ENCODE measurements at regions not wholly inside any gene's neighbourhood (a gene's known extent, or its start where the extent isn't known, plus 50 kb on each side); places are given as distances from the start of the nearest gene placed in this dataset.

DNA sequence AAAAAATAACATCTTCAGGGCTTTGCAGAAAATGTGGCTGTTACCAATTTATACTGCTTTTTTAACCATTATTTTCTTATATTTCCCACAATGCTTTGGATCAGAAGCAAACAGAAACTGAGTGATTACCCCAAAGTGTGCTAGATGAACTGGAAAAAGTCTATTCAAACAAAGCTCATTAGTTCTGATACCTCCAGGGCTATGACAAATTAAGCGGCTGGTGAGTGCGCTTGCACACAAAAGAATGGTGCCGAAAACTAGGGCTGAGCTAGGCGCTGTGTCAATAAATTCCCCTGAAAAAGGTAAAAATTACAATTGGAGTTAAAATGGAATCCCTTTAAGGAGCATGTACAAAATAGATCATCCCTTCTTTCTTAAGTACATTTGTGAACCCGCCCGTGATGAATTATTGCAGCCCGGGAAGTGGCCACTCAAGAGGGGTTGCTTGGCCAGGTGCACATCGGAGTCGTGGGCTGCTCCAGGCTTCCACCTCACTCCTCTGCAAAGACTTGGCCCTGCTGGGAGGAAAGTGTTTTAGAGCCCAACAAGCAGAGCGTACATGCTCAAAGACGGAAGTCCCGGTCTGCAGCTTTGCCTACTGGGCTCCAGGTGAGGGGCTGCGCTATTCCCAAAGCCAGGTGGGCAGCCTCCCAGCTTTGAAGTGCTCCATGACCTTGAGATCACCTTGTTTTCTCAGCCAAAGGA, 164.0 kb upstream of the ZNF507 start:
- no peaks in the 10 kb centered on the region for H3K4me1 Mint-ChIP-seq
- CTCF ChIA-PET, result no interaction called here
- no peaks in the 10 kb centered on the region for H3K36me3 Mint-ChIP-seq
- H3K4me3 Mint-ChIP-seq, result no peak overlapping the region
- H3K27ac Mint-ChIP-seq, result no peak overlapping the region
- no peak for DNase-seq
- H3K27me3 Mint-ChIP-seq, result no peaks in the 10 kb centered on the region
- H3K9me3 Mint-ChIP-seq, result peaks cover 2% of the 10 kb centered on the region

DNA sequence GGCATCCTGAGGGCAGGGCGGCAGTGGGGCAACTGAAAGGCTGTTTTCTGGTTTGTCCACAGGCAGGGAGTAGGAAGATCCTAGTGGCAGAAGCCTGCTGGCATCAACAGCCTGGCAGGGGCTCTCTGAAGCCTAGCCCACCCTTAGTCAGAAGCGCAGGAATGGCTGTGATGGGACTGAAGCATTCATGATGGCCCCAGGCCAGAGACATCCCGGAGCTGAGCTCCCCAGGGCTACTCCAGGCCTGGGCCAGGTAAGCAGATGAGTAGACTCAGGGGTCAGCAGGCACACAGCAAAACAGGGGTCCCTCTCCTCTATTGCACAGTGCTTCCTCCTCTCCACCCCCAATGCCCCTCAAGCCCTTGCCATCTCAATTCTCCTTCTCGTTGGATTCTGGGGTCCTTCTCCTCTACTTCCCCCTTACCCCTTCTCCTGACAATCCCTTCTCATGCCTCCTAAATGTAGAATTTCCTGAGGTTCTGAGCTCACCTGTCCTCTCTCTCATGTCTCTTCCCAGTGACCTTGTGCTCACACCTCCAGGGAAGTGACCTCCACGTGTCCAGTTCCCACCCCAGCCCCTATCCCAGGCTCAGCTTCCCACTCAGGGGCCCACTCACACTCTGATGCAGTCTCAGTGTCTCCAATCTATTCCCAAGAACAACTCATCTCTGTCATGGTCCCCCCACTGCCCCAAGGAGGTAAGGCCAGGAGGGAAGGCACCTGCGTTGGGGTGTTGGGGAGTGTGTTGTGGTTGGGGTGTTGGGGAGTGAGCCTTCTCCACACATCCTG, 158.7 kb upstream of the ZNF507 start:
- H3K27me3 Mint-ChIP-seq, result peaks cover 4% of the 10 kb centered on the region
- CTCF ChIA-PET, result no interaction called here
- H3K36me3 Mint-ChIP-seq, result no peaks in the 10 kb centered on the region
- H3K4me3 Mint-ChIP-seq, result no peak overlapping the region
- H3K4me1 Mint-ChIP-seq, result no peaks in the 10 kb centered on the region
- H3K27ac Mint-ChIP-seq, result no peak overlapping the region
- H3K9me3 Mint-ChIP-seq, result peaks cover 6% of the 10 kb centered on the region
- no peak for DNase-seq

DNA sequence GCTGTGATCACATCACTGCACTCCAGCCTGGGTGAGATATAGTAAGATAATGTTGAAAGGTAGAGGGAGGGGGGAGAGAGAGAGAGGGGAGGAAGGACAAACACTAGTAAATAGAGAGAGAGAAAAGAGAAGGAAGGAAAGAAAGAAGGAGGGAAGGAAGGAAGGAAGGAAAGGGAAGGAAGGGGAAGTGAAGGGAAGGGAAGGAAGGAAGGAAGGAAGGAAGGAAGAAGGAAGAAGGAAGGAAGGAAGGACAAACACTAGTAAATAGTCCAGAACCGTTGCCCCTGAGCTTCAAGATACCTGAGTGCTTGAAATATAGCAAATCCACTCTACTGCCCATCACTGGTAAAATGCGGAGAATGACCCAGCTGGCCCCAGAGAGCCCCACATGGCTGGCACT, 156.5 kb upstream of the ZNF507 start:
- CTCF ChIA-PET, result no interaction called here
- Mint-ChIP-seq H3K36me3 (no peaks in the 10 kb centered on the region), H3K9me3 (peaks cover 6% of the 10 kb centered on the region), H3K4me3 (no peak overlapping the region), H3K27me3 (peaks cover 4% of the 10 kb centered on the region), H3K4me1 (no peaks in the 10 kb centered on the region), H3K27ac (no peak overlapping the region)
- no peak for DNase-seq

DNA sequence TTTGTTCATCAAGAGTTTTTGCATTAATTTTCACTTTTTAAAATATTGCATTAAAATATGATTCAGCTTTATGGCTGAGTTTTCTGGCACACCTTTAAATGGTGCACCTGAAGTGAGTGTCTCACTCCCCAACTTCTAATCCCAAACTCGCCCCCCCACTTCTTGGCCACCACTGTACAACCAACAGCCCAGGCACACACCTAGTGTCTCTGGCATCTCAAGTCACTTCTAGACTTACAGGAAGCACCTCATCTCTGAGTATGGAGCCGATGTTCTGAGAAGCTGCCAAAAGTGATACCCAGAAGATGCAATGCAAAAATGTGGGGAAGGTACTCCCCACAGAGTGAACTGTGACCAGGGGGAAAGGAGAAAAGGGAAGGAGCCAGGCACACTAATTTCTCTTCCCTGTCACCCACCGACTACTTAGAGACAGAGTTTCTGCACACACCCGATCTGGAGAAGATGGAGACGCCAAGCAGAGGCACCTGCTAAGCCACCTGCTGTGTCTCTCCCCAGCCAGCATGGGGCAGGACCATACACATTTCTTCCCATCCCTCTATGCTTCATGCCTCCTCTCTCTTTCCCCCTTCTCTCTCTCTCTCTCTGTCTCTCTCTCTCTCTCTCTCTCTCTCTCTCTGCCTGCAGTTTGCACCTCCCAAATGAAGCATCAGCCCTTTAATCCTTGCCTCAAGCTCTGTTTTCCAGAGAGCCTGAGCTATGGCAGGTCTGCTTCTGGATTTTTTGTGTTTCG, 155.3 kb upstream of the ZNF507 start:
- H3K4me3 Mint-ChIP-seq, result no peak overlapping the region
- DNase-seq, result no peak
- peaks cover 4% of the 10 kb centered on the region for H3K27me3 Mint-ChIP-seq
- H3K36me3 Mint-ChIP-seq, result no peaks in the 10 kb centered on the region
- no peak overlapping the region for H3K27ac Mint-ChIP-seq
- H3K4me1 Mint-ChIP-seq, result no peaks in the 10 kb centered on the region
- CTCF ChIA-PET, result no interaction called here
- H3K9me3 Mint-ChIP-seq, result peaks cover 6% of the 10 kb centered on the region

DNA sequence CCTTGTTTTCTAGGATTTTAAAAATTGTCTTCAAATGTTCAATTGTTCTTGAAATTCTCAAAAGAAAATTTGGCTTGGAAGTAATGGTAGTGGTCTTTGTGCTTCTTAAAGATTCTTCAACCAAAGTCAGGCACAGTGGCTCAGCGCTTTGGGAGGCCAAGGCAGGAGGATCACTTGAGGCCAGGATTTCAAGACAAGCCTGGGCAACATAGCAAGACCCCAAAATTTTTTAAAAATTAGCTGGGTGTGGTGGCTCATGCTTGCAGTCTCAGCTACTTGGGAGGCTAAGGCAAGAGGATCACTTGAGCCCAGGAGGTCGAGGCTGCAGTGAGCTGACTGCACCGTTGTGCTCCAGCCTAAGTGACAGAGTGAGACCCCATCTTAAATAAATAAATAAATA, 153.5 kb upstream of the ZNF507 start:
- Mint-ChIP-seq H3K27ac (no peak overlapping the region), H3K9me3 (peaks cover 2% of the 10 kb centered on the region), H3K36me3 (no peaks in the 10 kb centered on the region), H3K27me3 (peaks cover 2% of the 10 kb centered on the region), H3K4me3 (no peak overlapping the region), H3K4me1 (no peaks in the 10 kb centered on the region)
- no peak for DNase-seq
- CTCF ChIA-PET, result no interaction called here

DNA sequence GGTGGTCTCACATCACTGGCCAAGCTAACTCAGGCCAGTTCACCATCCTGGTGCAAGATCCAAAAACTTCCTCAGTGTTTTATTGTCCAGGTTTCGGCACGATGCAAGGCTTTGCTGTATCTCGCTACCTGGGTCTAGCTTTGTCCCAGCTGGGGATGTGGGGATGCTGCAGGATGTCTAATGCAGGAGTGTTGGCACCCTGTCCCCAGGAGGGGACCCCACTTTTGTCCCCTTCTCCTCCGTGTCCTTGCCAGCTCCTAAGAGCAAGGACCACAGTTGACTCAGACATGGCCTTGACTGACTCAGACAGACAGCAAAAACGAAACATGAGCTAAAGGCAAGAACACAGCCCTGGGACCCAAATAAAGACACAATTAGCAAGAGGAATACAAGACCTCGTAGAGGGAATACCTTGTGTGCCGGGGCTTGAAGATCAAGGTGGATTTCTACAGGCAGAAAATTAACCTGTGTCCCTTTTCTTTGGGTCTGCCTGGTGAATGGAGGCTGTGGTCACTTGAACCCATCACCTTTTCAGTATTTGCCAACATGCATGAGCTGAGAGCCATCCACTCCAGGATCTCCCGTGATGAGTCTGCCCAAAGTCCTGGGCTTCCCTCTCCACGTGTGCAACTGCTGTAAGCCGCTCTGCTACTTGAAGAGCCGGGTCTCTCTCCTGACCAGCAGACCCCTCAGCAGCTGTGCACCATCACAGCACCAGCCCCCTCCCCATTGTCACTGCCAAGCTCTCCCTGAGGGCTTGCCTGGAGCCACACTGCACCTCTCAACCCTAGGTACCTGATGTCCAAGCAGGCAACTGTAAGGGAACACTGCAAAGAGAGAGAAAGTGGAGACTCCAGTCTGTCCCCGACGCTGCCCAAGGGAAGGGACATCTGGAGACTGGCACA, 149.5 kb upstream of the ZNF507 start:
- H3K4me3 Mint-ChIP-seq, result no peak overlapping the region
- CTCF ChIA-PET, result no interaction called here
- peaks cover 6% of the 10 kb centered on the region for H3K27me3 Mint-ChIP-seq
- no peaks in the 10 kb centered on the region for H3K9me3 Mint-ChIP-seq
- no peak for DNase-seq
- no peak overlapping the region for H3K27ac Mint-ChIP-seq
- no peaks in the 10 kb centered on the region for H3K36me3 Mint-ChIP-seq
- H3K4me1 Mint-ChIP-seq, result peaks cover 1% of the 10 kb centered on the region

DNA sequence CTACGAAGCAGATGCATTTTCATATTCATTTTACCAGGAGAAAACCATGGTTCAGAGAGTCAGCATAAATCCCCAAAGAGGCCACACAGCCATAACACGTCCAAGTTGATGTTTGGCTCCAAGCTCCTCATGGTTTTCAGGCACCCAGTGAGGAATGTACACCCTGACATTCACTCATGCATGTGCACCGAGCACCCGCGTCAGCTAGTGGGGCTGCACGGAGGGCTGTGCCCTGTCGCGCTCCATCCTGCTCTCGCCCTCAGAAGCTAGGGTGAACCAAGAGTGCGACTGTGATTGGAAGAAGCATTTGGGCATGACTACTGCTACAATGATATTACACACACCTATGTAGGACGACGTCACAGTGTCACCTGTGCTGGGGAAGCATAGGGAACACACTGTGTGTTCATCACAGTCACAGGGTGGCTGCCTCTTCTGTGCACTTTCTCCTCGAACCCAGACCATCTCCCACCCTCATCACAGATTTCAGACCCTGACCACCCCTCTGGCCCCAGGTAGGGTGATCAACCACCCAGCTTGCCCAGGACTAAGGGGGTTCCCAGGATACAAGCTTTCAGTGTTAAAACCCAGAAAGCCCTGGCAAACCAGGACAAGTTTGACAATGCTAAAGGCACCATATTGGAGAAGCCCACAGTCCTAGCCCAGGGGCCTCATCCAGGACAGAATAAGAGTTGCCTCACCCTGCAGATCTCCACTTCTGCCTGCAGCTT, 148.6 kb upstream of the ZNF507 start:
- H3K27ac Mint-ChIP-seq, result no peak overlapping the region
- no peaks in the 10 kb centered on the region for H3K9me3 Mint-ChIP-seq
- no peak for DNase-seq
- CTCF ChIA-PET, result interaction anchor here (1.1 kb wide), 1 partner anchor 27 kb away, joined by 3 read pairs; no protein-coding TSS in a partner anchor
- H3K36me3 Mint-ChIP-seq, result no peaks in the 10 kb centered on the region
- H3K27me3 Mint-ChIP-seq, result peaks cover 6% of the 10 kb centered on the region
- H3K4me3 Mint-ChIP-seq, result no peak overlapping the region
- H3K4me1 Mint-ChIP-seq, result peaks cover 8% of the 10 kb centered on the region

DNA sequence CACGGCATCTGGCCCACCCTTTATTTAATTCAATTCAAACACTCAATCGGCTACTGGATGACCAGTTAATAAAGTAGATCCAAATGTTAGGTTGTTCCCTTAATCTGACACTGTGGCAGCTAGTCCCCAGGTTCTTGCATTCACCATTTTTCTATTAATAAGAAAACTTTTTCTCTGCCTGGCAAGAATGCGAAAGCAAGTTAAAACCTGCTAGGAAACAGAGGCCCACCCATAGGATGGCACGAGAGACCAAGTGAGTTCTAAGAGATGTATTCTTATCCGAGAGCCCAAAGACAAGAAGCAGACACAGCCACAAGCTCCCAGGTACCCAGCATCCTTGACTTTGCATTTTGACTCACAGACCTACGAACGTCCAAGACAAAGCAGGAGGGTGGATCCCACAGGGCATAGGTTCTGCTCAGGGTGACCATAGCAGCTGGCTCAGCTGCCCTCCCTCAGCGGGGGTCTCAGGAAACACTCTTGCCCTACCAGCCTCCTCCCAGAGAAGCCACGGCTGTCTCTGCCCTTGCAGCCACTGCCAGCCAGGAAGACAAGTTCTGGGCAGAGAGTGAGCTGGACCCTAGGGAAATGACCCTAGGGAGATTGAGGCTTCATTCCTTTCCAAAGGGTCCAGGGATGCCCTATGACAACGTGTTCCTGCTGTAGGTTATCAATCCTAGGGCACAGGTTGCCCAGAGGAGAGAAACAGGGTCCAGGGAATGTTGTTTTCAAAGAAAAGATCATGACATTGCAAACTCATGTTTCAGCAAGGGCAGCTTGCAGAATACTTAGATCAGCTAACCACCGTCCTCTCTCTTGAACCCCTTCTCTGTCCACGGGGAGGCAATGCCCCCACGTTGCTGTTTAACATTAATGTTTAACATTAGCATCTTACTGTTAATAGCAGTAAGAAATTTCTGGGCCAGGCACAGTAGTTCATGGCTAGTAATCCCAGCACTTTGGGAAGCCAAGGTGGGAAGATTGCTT, 147.2 kb upstream of the ZNF507 start:
- CTCF ChIA-PET, result interaction anchor here (1.1 kb wide), 1 partner anchor 25 kb away, joined by 3 read pairs; no protein-coding TSS in a partner anchor
- Mint-ChIP-seq H3K27me3 (peaks cover 6% of the 10 kb centered on the region), H3K9me3 (no peaks in the 10 kb centered on the region), H3K36me3 (no peaks in the 10 kb centered on the region), H3K4me3 (no peak overlapping the region), H3K27ac (no peak overlapping the region), H3K4me1 (peaks cover 12% of the 10 kb centered on the region)
- no peak for DNase-seq

DNA sequence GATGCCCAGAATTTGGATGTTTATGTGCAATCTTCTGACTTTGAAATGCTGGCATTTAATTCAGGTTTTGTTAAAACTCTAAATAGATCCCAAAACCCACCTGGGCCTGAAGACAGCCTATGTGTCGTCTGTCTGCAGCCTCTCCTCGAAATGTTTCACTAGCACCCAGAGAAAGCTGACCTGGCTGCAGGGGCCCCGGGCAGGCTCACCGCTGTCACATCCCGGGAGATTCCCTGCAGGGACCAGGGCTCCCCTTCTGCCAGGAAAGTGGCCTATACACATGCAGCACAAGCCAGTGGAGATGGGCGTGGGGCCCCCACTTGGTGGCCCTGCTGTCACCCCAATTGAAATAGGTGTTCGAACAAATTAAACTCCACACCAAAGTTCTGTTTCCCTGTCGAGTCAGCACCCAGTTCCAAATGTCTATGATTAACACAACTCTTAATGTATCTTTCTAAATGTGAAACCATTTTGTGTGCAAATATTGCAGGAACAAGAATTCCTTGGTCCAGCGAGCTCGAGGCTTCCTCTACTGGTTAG, 145.8 kb upstream of the ZNF507 start:
- no peak for DNase-seq
- Mint-ChIP-seq H3K27ac (no peak overlapping the region), H3K4me1 (peaks cover 12% of the 10 kb centered on the region), H3K9me3 (no peaks in the 10 kb centered on the region), H3K27me3 (peaks cover 6% of the 10 kb centered on the region), H3K36me3 (no peaks in the 10 kb centered on the region), H3K4me3 (no peak overlapping the region)
- CTCF ChIA-PET, result no interaction called here

DNA sequence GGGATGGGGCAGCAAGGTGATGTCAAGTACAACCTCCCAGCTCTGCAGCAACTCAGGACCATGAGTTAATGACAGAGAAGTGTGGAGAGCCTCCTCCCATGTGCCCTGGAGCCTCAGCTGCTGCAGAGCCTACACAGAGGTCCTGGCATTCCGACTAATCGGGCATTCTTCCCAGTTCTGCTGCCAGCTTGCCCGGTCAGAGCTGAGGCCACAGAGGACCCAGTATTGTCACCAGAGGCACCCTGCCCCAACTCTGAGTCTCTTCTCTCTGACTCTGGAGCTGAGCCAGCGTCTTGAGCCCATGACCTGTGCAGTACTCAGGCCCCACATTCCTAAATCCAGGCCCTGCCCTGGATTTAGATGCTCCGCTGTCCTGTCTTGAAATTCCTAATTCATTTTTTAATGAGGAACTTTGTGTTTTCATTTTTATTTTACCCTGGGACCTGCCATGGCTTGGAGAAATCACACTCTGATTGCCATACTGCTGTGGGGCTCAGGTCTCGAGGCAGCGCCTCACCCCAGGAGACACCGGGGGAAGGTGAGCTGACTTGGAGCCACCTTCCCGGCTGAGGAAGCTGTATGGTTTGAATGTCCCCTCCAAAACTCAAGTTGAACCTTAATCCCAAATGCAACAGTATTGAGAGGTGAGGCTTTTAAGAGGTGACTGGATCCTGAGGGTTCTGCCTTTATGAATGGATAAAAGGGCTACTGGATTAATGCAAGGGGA, 144.9 kb upstream of the ZNF507 start:
- peaks cover 12% of the 10 kb centered on the region for H3K4me1 Mint-ChIP-seq

DNA sequence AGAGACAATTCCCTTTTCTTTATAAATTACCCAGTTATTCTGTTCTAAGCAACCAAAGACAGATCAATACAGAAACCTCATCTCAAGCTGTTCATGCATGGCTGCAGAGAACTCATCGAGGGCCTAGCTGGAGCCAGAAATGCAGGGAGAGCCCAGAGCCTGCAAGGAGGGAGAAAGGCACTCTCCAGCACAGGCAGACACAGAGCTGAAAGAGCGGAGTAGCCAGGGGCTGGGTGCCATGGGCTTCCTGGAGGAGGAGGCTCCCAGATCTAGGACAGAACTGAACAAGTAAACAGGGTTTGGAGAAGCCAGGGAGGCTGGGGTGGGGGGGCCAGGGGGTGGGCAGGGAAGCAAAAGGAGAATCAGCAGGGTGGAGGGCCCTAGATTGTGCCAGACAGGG, 144.2 kb upstream of the ZNF507 start:
- CTCF ChIA-PET, result interaction anchor here (1.2 kb wide), 1 partner anchor 23 kb away, joined by 4 read pairs; no protein-coding TSS in a partner anchor
- H3K4me3 Mint-ChIP-seq, result no peak overlapping the region
- peaks cover 6% of the 10 kb centered on the region for H3K27me3 Mint-ChIP-seq
- no peak overlapping the region for H3K27ac Mint-ChIP-seq
- H3K36me3 Mint-ChIP-seq, result no peaks in the 10 kb centered on the region
- H3K4me1 Mint-ChIP-seq, result peaks cover 12% of the 10 kb centered on the region
- no peak for DNase-seq
- H3K9me3 Mint-ChIP-seq, result no peaks in the 10 kb centered on the region

More for the DNA sequence above, 144.9 kb upstream of the ZNF507 start:
- H3K27me3 Mint-ChIP-seq, result peaks cover 6% of the 10 kb centered on the region
- H3K27ac Mint-ChIP-seq, result no peak overlapping the region
- no peak for DNase-seq
- CTCF ChIA-PET, result no interaction called here
- H3K9me3 Mint-ChIP-seq, result no peaks in the 10 kb centered on the region
- H3K4me3 Mint-ChIP-seq, result no peak overlapping the region
- H3K36me3 Mint-ChIP-seq, result no peaks in the 10 kb centered on the region

DNA sequence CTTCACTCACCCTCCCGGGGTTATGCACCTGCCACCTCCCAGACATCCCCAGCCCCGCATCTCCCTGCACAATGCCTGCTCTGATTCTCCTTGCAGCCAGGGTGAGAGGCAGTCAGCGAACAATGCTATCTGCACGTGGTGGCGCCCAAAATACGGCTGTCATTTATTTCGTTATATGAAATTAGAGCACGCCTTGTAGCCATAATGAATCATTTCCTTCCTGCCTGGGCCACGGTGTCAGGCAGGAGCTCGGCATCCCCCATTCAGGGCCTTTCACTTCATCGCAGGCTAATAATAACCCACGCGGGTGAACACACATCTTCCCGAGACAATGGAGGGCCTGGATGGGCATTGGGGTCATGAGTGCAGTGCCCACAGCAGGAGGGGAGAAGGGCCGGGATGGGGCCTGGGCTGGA, 143.8 kb upstream of the ZNF507 start:
- DNase-seq, result peak; percentile 27
- CTCF ChIA-PET, result interaction anchor here (1.2 kb wide), 1 partner anchor 23 kb away, joined by 4 read pairs; no protein-coding TSS in a partner anchor
- Mint-ChIP-seq H3K4me1 (peaks cover 12% of the 10 kb centered on the region), H3K4me3 (no peak overlapping the region), H3K9me3 (no peaks in the 10 kb centered on the region), H3K27ac (no peak overlapping the region), H3K27me3 (peaks cover 6% of the 10 kb centered on the region), H3K36me3 (no peaks in the 10 kb centered on the region)
